GM12873 (cell line): ENCODE measurements at regions not wholly inside any gene's neighbourhood (a gene's known extent, or its start where the extent isn't known, plus 50 kb on each side); places are given as distances from the start of the nearest gene placed in this dataset.

ENCODE experiments used
- TF ChIP-seq, protein P1 (sequence below): IDR thresholded peaks from 2 replicates; pipeline ENCODE4 v1.5.1; 2012; ENCODE audit warnings: low read depth, mild to moderate bottlenecking, moderate library complexity, low read length, control low read depth; ENCODE audit not compliant: insufficient read depth; ENCODE audit errors: missing control alignments

DNA sequence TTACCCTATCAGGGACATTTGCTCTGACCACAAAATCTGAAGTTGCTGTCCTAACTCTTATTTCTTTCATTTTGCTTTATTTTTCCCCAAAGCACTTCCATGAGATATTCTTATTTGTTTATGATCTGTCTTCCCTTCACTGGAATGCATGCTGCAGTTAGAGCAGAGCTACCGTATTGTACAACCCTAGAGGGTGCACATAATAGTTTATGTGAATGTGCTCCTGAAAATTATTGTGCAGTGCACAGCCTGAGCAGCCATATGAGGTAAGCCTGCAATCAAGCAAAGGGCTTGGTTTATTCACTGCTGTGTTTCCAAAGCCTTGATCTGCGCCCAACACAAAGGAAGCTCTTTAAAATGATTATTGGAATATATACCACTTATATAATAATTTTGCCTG is 120.3 kb upstream of the CADPS start:
- TF ChIP-seq, protein P1, sequence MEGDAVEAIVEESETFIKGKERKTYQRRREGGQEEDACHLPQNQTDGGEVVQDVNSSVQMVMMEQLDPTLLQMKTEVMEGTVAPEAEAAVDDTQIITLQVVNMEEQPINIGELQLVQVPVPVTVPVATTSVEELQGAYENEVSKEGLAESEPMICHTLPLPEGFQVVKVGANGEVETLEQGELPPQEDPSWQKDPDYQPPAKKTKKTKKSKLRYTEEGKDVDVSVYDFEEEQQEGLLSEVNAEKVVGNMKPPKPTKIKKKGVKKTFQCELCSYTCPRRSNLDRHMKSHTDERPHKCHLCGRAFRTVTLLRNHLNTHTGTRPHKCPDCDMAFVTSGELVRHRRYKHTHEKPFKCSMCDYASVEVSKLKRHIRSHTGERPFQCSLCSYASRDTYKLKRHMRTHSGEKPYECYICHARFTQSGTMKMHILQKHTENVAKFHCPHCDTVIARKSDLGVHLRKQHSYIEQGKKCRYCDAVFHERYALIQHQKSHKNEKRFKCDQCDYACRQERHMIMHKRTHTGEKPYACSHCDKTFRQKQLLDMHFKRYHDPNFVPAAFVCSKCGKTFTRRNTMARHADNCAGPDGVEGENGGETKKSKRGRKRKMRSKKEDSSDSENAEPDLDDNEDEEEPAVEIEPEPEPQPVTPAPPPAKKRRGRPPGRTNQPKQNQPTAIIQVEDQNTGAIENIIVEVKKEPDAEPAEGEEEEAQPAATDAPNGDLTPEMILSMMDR: no peak

DNA sequence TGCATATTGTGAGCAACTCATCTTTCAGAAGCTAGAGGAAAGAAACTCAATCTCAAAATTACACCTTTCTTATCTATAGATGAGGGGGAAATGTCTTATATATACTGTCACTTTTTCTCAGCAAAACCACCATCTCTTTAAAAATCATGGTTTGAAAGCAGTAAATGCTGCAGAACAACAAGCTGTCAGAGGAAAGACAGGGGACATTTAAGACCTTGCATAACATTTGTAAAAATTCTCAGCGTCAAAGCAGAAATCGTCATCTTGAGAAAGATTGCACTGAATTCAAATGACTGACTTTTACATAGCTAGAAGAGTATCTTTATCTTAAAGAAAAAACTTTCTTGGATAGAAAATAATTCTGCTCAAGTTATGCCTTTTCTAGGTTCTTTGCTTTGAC is 122.2 kb upstream of the CADPS start:
- TF ChIP-seq, protein P1: no peak

DNA sequence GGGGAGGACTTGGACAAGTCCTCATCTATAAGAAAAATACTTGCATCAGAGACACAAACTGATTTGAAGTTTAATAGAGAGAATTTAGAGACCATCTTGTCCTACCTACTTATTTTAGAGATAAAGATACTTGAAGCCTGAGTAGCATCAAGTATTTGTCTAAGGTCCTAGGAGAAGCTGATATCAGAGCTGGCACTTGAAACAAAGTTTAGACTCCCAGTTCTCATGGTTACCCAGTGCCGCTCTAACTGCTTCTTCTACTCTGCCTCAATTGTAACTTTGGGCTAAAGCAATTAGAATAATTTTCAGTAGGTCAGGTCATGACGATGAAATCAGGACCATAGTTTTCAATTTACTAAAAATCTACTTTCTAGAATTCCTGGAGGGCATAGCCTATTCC is 123.9 kb upstream of the CADPS start:
- TF ChIP-seq, protein P1: no peak

DNA sequence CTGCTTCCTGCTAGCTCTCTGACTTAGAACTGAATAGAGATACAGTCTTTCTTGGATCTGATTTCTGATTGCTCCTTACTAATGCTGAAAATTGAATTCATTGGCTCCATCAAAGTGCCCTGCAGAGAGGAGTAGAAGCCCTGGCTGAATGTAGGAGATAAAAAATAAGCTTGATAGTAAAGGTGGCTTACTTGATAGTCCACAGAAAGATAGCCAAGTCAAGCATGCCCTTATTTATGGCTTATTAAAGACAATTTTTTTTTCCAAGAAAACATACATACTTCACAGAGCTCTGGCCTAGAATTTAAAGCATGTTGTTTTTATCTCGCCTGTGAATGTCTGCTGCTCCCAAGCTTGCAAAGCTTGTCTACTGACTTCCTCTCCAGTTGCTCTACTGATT is 124.6 kb upstream of the CADPS start:
- TF ChIP-seq, protein P1: no peak

DNA sequence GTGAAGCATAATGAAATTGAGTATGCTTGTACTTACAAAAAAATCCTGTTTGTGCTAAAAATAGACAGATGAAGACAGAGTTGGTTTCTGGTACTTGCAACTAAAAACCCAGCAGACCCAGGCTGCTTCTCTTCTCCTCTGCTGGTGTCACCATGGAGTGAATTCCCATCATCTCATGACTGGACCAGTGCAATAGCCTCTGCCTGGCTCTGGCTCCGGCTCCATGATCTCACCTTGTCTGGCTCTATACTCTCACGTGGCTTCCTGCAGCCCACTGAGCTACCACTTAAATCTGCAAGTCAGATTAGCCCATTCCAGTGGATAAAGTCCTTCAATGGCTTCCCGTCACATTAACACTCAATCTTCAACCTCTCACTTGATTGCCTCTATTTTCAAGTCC is 129.2 kb upstream of the CADPS start:
- TF ChIP-seq, protein P1: no peak

DNA sequence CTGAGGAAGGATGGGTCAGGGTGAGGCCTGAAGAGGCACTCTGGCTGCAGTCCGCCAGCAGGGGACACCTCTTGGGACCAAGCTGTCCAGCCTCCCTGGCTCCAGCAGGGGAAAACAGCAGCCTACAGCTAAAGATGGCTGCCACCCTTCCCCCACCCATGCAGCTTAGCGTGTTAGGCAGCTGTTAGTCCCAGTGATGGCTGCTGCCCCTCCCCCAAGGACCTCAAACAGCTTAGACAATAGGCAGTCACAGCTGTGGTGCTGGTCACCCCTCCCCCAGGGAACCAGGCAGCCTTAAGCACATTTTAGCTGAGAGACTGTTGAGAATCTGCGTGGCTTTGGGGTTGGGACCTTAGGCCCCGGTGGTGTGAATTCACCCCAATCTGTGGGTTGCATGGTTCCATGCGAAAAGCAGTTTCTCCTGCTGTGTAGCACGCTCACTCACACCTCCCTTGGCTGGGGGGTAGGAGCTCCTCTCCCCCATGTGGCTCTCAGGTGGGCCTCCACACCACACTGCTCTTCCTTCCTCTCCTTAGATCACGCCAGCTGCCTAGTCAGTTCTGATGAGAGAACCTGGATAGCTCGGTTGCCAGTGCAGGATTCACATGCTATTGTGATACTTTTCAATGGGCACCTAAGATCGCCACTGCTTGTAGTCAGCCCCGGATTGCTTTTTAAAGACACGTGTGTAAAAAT is 140.5 kb upstream of the CADPS start:
- TF ChIP-seq, protein P1: no peak

DNA sequence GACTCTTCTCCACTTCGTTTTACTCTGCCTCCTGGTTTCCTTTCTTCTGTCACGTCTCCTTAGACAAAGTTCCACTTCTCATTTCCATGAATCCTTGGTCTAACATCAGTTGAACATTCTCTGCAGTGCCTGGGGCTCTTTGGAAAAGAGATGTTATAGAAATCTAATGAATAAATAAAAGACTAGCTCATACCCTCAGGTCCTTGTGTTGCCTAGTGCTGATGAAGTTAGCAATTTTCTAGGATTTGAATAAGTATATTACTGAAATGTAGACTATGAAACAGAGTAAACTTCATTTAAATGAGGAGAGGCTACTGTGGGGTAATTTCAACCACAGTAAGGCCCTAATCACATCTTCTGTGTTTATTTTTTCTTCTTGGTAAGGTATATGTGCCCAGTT is 146.9 kb upstream of the CADPS start:
- TF ChIP-seq, protein P1: no peak
